Ovary (tissue), 7 donors: ENCODE measurements at regions not wholly inside any gene's neighbourhood (a gene's known extent, or its start where the extent isn't known, plus 50 kb on each side); places are given as distances from the start of the nearest gene placed in this dataset.

ENCODE experiments used
- DNase-seq, 5 donors: peaks; one replicate each; pipeline ENCODE4 v3.0.0-alpha.2; 2019 to 2020
- H3K27ac ChIP-seq, 2 donors: fragments of 200-600 bp; one replicate each; pipeline versions ENCODE4 v1.5.1 to v1.8.0; 2019 to 2022
- H3K27me3 ChIP-seq: fragments of 200-600 bp; one replicate; pipeline ENCODE4 v1.8.0; 2022
- H3K36me3 ChIP-seq: fragments of 200-600 bp; sonication (generic); one replicate; pipeline ENCODE4 v1.5.1; 2019
- H3K4me1 ChIP-seq: one replicate; pipeline ENCODE4 v1.8.1; 2013; ENCODE audit warnings: mild to moderate bottlenecking, moderate library complexity; ENCODE audit not compliant: insufficient read depth
- H3K4me3 ChIP-seq: fragments of 200-600 bp; sonication (generic); one replicate; pipeline ENCODE4 v1.5.1; 2017
- H3K9me3 ChIP-seq, 2 donors: fragments of 200-600 bp in 1 of 2; sonication (generic) in 1 of 2; one replicate each; pipeline versions ENCODE4 v1.5.1 to v1.8.1; 2013 to 2019; ENCODE audit warnings: mild to moderate bottlenecking in 1 of 2, moderate library complexity in 1 of 2
- EP300 ChIP-seq: sonication (generic); formaldehyde crosslinking; IDR thresholded peaks from one replicate; pipeline ENCODE4 v1.6.1; 2017; ENCODE audit warnings: antibody characterized with exemption
- POLR2A ChIP-seq: fragments of 450-650 bp; IDR thresholded peaks from one replicate; pipeline ENCODE4 v1.6.1; 2017; ENCODE audit warnings: antibody characterized with exemption, mild to moderate bottlenecking, moderate library complexity
- WGBS, 3 donors: extraction: QIAGEN DNeasy Blood & Tissue Kit in 1 of 3; methylation state at CpG; one replicate each; pipeline versions ENCODE4 v1.1.5 to v1.1.7; 2013 to 2017; 5-methylcytosine and 5-hydroxymethylcytosine counted together
- intact Hi-C, 4 donors: fragments of 100-400 bp; cut with DNase I; formaldehyde crosslinking; loops; one replicate each; pipeline versions ENCODE4 v1.11.0 to v1.15.1; 2022 to 2023
- TF ChIP-seq, protein P1 (sequence below), 3 donors: fragments of 450-650 bp in 2 of 3; fragments of 200-600 bp in 1 of 3; IDR thresholded peaks; one replicate each; pipeline versions ENCODE4 v1.5.1 to v1.8.0; 2016 to 2022; ENCODE audit warnings: antibody characterized with exemption in 3 of 3, mild to moderate bottlenecking in 1 of 3
- donor health status: DM: no; HTN: no; CAD: no; lungs with moderate emphysema.
- donor health status: DM: no; HTN: no; CAD: no.
- donor health status: Bipolar disorder and iron deficiency.
- donor health status: DM: no; HTN: no; CAD: no.
- donor health status: DM: yes; HTN: yes; CAD: no.

DNA sequence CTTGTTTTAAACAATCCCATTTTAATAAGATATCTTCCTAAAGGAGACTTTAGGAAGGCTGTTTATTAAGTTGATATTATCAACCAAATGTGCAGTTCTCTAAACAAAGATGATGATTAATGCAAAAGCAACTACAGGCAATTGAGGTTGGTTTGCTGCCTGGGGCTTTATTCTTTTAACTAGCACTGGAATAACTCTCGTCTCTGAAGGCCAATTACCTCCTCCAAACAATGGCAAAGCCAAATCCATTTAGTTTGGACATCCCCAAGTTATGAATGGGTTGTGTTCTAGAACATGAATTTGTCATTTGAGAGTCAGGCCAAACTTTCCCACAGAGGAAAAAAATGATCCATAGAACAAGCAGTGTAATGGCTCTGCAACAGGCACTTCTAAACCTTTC is 114.1 kb downstream of the SLC16A9 start:
- Histone ChIP-seq H3K9me3 (no peaks in the 10 kb centered on the region), H3K4me1 (no peaks in the 10 kb centered on the region), H3K4me3 (no peak overlapping the region), H3K36me3 (no peaks in the 10 kb centered on the region), H3K27ac (no peak overlapping the region), H3K27me3 (no peaks in the 10 kb centered on the region)
- TF ChIP-seq, protein P1, sequence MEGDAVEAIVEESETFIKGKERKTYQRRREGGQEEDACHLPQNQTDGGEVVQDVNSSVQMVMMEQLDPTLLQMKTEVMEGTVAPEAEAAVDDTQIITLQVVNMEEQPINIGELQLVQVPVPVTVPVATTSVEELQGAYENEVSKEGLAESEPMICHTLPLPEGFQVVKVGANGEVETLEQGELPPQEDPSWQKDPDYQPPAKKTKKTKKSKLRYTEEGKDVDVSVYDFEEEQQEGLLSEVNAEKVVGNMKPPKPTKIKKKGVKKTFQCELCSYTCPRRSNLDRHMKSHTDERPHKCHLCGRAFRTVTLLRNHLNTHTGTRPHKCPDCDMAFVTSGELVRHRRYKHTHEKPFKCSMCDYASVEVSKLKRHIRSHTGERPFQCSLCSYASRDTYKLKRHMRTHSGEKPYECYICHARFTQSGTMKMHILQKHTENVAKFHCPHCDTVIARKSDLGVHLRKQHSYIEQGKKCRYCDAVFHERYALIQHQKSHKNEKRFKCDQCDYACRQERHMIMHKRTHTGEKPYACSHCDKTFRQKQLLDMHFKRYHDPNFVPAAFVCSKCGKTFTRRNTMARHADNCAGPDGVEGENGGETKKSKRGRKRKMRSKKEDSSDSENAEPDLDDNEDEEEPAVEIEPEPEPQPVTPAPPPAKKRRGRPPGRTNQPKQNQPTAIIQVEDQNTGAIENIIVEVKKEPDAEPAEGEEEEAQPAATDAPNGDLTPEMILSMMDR (IDR thresholded peaks at IDR 0.05), result no peak
- TF ChIP-seq EP300 (no peak), POLR2A (no peak)
- DNase-seq, result no peak
- intact Hi-C loops, result no loop called here
- WGBS, 3 donors, result 9 to 16% (median 11%) methylated on average over 1 of the region's 1 CpG

DNA sequence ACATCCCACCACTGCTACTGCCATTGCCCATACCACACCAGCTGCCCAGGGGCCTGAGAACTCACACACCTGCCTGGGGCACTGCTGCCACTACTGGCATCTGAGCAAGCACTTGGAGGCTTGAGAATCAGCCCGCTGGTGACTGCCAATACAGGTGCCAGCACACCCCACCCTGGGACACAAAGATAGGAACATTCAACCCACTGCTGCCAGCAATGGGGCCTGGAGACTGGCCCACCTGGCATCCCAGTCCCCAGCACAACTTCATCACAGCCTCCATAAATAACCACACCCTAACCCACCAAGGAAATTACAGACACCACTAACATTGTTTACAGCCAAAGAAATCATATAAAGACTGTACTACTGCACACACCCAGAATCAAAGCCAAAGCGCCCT is 115.9 kb downstream of the SLC16A9 start:
- intact Hi-C loops, result no loop called here
- Histone ChIP-seq H3K27me3 (no peaks in the 10 kb centered on the region), H3K9me3 (no peaks in the 10 kb centered on the region), H3K36me3 (no peaks in the 10 kb centered on the region), H3K4me1 (no peaks in the 10 kb centered on the region), H3K4me3 (no peak overlapping the region), H3K27ac (no peak overlapping the region)
- WGBS, 3 donors, result 91 to 99% (median 97%) methylated on average over 2 of the region's 2 CpGs
- DNase-seq, result no peak
- TF ChIP-seq POLR2A (no peak), EP300 (no peak)
- TF ChIP-seq, protein P1 (IDR thresholded peaks at IDR 0.05), result no peak

DNA sequence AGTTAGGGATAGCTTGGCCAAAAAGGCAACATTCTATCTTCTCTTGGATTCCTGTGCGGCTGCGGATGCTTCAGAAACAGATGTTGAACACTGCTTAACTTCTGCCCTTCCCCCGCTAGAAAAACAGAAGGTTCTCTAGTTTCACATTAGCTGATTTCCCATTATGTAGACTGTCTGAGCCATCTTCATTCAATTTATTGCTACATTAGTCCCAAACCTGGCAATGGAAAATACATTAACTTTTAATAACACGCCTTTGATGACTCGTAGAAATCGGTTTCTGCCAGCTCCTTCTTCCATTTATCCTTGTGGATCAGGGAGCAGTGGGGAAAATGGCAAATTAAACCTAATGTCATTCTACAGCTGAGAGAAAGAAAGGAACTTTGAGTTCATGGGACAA is 119.9 kb downstream of the SLC16A9 start:
- H3K27ac ChIP-seq, result no peak overlapping the region
- H3K27me3 ChIP-seq, result no peaks in the 10 kb centered on the region
- intact Hi-C loops, result no loop called here
- H3K36me3 ChIP-seq, result no peaks in the 10 kb centered on the region
- no peaks in the 10 kb centered on the region for H3K9me3 ChIP-seq
- WGBS, 3 donors, result 62 to 72% (median 72%) methylated on average over 6 of the region's 6 CpGs
- no peaks in the 10 kb centered on the region for H3K4me1 ChIP-seq
- no peak for DNase-seq
- H3K4me3 ChIP-seq, result no peak overlapping the region
- TF ChIP-seq EP300, result no peak
- TF ChIP-seq, protein P1 (IDR thresholded peaks at IDR 0.05), result no peak
- TF ChIP-seq POLR2A, result no peak

DNA sequence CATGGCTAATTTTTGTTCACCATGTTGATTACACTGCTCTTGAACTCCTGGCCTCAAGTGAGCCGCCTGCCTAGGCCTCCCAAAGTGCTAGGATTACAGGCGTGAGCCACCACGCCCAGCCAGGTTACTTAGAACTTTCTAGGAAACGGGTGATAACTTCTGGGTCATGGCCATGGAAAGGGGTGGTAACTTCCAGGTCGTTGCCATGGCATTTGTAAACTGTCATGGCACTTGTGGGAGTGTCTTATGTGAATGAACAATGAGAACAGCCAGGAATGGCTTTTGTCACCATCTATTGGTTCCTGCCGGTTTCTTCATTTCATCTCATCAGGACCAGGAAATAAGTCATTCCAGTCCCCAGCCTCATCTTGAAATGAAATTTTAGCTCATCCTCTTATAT is 120.9 kb downstream of the SLC16A9 start:
- Histone ChIP-seq H3K4me1 (no peaks in the 10 kb centered on the region), H3K27me3 (no peaks in the 10 kb centered on the region), H3K4me3 (no peak overlapping the region), H3K9me3 (no peaks in the 10 kb centered on the region), H3K27ac (no peak overlapping the region), H3K36me3 (no peaks in the 10 kb centered on the region)
- no peak for DNase-seq
- intact Hi-C loops, result no loop called here
- TF ChIP-seq POLR2A, result no peak
- TF ChIP-seq, protein P1 (IDR thresholded peaks at IDR 0.05), result no peak
- no peak for TF ChIP-seq EP300
- 70 to 76% (median 75%) methylated on average over 6 of the region's 6 CpGs for WGBS, 3 donors

DNA sequence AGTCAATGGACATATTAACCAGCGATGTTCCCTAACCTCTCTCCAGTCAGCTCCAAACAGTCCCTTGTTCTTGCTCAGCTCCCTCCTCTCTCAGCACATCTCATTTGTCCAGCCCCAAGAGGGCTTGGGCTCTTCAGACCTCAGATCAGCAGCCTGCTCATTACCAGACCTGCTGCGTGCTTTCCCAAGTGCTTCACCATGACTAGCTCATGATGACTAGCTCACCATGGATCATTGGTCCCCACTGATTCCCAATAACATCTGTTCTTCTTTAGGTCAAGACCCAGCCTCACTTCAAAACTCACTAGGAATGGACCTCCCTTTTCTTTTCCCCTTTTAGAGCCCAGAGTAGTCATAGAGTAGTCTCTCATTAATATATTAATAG is 121.9 kb downstream of the SLC16A9 start:
- Histone ChIP-seq H3K36me3 (no peaks in the 10 kb centered on the region), H3K9me3 (no peaks in the 10 kb centered on the region), H3K27me3 (no peaks in the 10 kb centered on the region), H3K27ac (no peak overlapping the region), H3K4me3 (no peak overlapping the region), H3K4me1 (no peaks in the 10 kb centered on the region)
- TF ChIP-seq EP300, result no peak
- no peak for TF ChIP-seq POLR2A
- TF ChIP-seq, protein P1 (IDR thresholded peaks at IDR 0.05), result no peak
- no peak for DNase-seq
- 65 to 78% (median 70%) methylated on average over 2 of the region's 2 CpGs for WGBS, 3 donors
- intact Hi-C loops, result no loop called here
